ENCODE measurements at regions not wholly inside any gene's neighbourhood (a gene's known extent, or its start where the extent isn't known, plus 50 kb on each side); places are given as distances from the start of the nearest gene placed in this dataset.

GRCh38 chr3:188979248-188979647, 192.5 kb upstream of the TPRG1 start:
- Histone ChIP-seq H4K8ac (ENCODE audit: extremely low read depth, insufficient read depth, low read length) (no peak overlapping the region), H4K5ac (ENCODE audit: insufficient read length, low read depth, low read length) (no peak overlapping the region), H2BK15ac (ENCODE audit: low read length) (no peak overlapping the region), H3K9ac (replicated peaks in 1 of 4; ENCODE audit: extremely low read depth in 1 of 4, low read depth in 3 of 4, low read length in 3 of 4) (no peak overlapping the region), H3K4me3 (ENCODE audit: extremely low read depth in 1 of 4, insufficient read depth in 2 of 4, low read depth in 3 of 4, low read length in 4 of 4) (no peak overlapping the region), H3K9me3 (ENCODE audit: insufficient read depth in 2 of 2, low read depth in 1 of 2, low read length in 1 of 2) (no peaks in the 10 kb centered on the region), H3K56ac (replicated peaks; ENCODE audit: insufficient read length, low read depth, low read length) (no peak overlapping the region), H3K23ac (ENCODE audit: insufficient read length) (no peak overlapping the region), H3K4ac (replicated peaks; ENCODE audit: insufficient read length, low read depth, low read length) (no peak overlapping the region), H3K4me2 (ENCODE audit: insufficient read depth in 1 of 2, low read depth in 2 of 2, low read length in 2 of 2) (no peak overlapping the region), H4K91ac (replicated peaks; ENCODE audit: insufficient read length, low read length) (no peak overlapping the region), H4K20me1 (replicated peaks in 1 of 2; ENCODE audit: control insufficient read depth in 1 of 2, insufficient read depth in 2 of 2, low read length in 2 of 2) (no peaks in the 10 kb centered on the region), H3K18ac (ENCODE audit: extremely low read depth, low read length) (no peak overlapping the region), H2BK20ac (ENCODE audit: low read length) (no peak overlapping the region), H3K36me3 (ENCODE audit: control insufficient read depth in 2 of 4, insufficient read depth in 4 of 4, low read length in 3 of 4) (no peaks in the 10 kb centered on the region; a peak in 1 of 8 replicates), H3K79me2 (ENCODE audit: control insufficient read depth in 1 of 2, insufficient read depth in 2 of 2, low read length in 2 of 2) (no peaks in the 10 kb centered on the region), H2BK5ac (ENCODE audit: low read depth, low read length) (no peak overlapping the region), H3K14ac (ENCODE audit: insufficient read length) (no peak overlapping the region), H2AK5ac (ENCODE audit: low read depth, low read length) (no peak overlapping the region), H3K79me1 (ENCODE audit: low read depth, low read length) (no peaks in the 10 kb centered on the region), H3K23me2 (ENCODE audit: low read depth, low read length) (no peaks in the 10 kb centered on the region), H3K4me1 (replicated peaks in 1 of 4; ENCODE audit: control insufficient read depth in 3 of 4, insufficient read depth in 4 of 4, low read length in 3 of 4) (no peaks in the 10 kb centered on the region; a peak in 1 of 7 replicates), H2BK120ac (replicated peaks; ENCODE audit: low read depth, low read length) (no peak overlapping the region), H2BK12ac (ENCODE audit: low read depth, low read length) (no peak overlapping the region), H3K27ac (ENCODE audit: low read depth, low read length) (no peak overlapping the region), H3K27me3 (replicated peaks in 1 of 4; ENCODE audit: control insufficient read depth in 3 of 4, extremely low read depth in 1 of 4, insufficient read depth in 3 of 4, low read length in 3 of 4) (no peaks in the 10 kb centered on the region), H2AFZ (ENCODE audit: low read length) (no peak overlapping the region)
- ChIA-PET CTCF (ENCODE audit: partially characterized antibody) (interaction anchor here (1.1 to 2.0 kb wide), 2 partner anchors 65 to 70 kb away, joined by 3 to 5 read pairs; no protein-coding TSS in a partner anchor), POLR2A (ENCODE audit: partially characterized antibody) (no interaction called here)
- WGBS, 2 experiments (ENCODE audit: extremely low coverage in 1 of 2, insufficient coverage in 1 of 2, insufficient read length in 1 of 2, insufficient replicate concordance in 2 of 2, low coverage in 1 of 2, low lambda C conversion rate in 2 of 2, missing lambda C conversion rate in 1 of 2), result 90% methylated on average over 7 of the region's 7 CpGs; no CpG with 5 or more reads in 1 of the 2 experiments
- no peak for TF ChIP-seq HDAC2 (IDR thresholded peaks at IDR 0.05; ENCODE audit: borderline replicate concordance in 1 of 2, low read depth in 2 of 2, low read length in 2 of 2)
- TF ChIP-seq USF2 (IDR thresholded peaks at IDR 0.05; ENCODE audit: low read length), result no peak
- TF ChIP-seq EZH2 (IDR thresholded peaks at IDR 0.05; ENCODE audit: low read depth, low read length, severe bottlenecking), result no peak
- TF ChIP-seq CBX5 (IDR thresholded peaks at IDR 0.05; ENCODE audit: low read depth, low read length), result no peak
- TF ChIP-seq SRF (IDR thresholded peaks at IDR 0.05; ENCODE audit: low read depth, low read length), result no peak
- no peak for TF ChIP-seq EGR1 (IDR thresholded peaks at IDR 0.05; ENCODE audit: borderline replicate concordance, low read depth, low read length)
- no peak for TF ChIP-seq SP4 (IDR thresholded peaks at IDR 0.05; ENCODE audit: low read length)
- no peak for TF ChIP-seq TCF12 (IDR thresholded peaks at IDR 0.05; ENCODE audit: low read depth, low read length)
- no peak for TF ChIP-seq TAF7 (optimal IDR thresholded peaks at IDR 0.05; ENCODE audit: borderline replicate concordance, low read depth, low read length)
- FAIRE-seq (no peak), DNase-seq (ENCODE audit: low read depth in 1 of 2, low spot score in 2 of 2) (no peak)
